K562 (cell line): ENCODE measurements at regions not wholly inside any gene's neighbourhood (a gene's known extent, or its start where the extent isn't known, plus 50 kb on each side); places are given as distances from the start of the nearest gene placed in this dataset.

Source experiments
- ATAC-seq: fragments of 200-7000 bp; cut with Tn5 transposase; 3 replicates; pipeline ENCODE4 v1.9.1; 2020; ENCODE audit warnings: moderate library complexity
- BruUV-seq: library from RNA; stranded (reverse); fragments of 400-500 nt; replicated peaks from 2 replicates; lab custom pipeline; 2021; lab: Mats Ljungman, UMichigan
- CTCF ChIA-PET: fragments of 300-600 bp; formaldehyde crosslinking; extraction: SDS; loops from one replicate; lab custom pipeline; 2021; ENCODE audit warnings: low intra/inter-chr PET ratio; lab: Yijun Ruan, JAX
- POLR2A ChIA-PET: fragments of 300-600, 350-650 bp; sonication (Branson Sonifier 250); formaldehyde crosslinking; extraction: SDS; loops from one replicate; lab custom pipeline; 2021; ENCODE audit warnings: antibody characterized with exemption, inconsistent platforms; lab: Yijun Ruan, JAX
- DNase-seq, 4 experiments: peaks; one replicate each; pipeline versions ENCODE4 v3.0.0 to v3.0.0-alpha.2; 2011 to 2018; ENCODE audit warnings: low spot score in 3 of 4, mixed read lengths in 3 of 4; ENCODE audit errors: extremely low read depth in 1 of 4
- FAIRE-seq: peaks from 2 replicates; lab custom pipeline; 2011; peaks lifted over from hg19 to GRCh38; lab: Jason Lieb, UNC
- H2AFZ ChIP-seq: 2 replicates; pipeline ENCODE4 v1.6.0; 2011; ENCODE audit warnings: low read depth, low read length, control low read depth, inconsistent platforms
- H3K27ac ChIP-seq: fragments of 200-600 bp; 3 replicates; pipeline ENCODE4 v1.8.0; 2011; ENCODE audit warnings: low read depth, mild to moderate bottlenecking, control low read depth, inconsistent platforms, low read length, moderate library complexity, mixed read lengths; ENCODE audit errors: extremely low read depth
- H3K27me3 ChIP-seq, 2 experiments: fragments of 300-600 bp in 1 of 2; 2 replicates in 1 of 2; 3 replicates in 1 of 2; pipeline versions ENCODE4 v1.6.0 to v1.8.0; 2011; ENCODE audit warnings: inconsistent platforms in 2 of 2, low read length in 2 of 2, mild to moderate bottlenecking in 1 of 2, mixed read lengths in 1 of 2, moderate library complexity in 1 of 2; ENCODE audit not compliant: control insufficient read depth in 2 of 2, insufficient read depth in 2 of 2
- H3K36me3 ChIP-seq: fragments of 300-600 bp; 3 replicates; pipeline ENCODE4 v1.8.0; 2011; ENCODE audit warnings: mild to moderate bottlenecking, low read length, inconsistent platforms; ENCODE audit not compliant: control insufficient read depth, insufficient read depth
- H3K4me1 ChIP-seq, 2 experiments: fragments of 200-600 bp in 1 of 2; replicated peaks in 1 of 2; 2 replicates in 1 of 2; 3 replicates in 1 of 2; pipeline versions ENCODE4 v1.5.1 to v1.8.0; 2011; ENCODE audit warnings: inconsistent platforms in 2 of 2, low read length in 2 of 2, mild to moderate bottlenecking in 1 of 2, mixed read lengths in 1 of 2, moderate library complexity in 1 of 2; ENCODE audit not compliant: control insufficient read depth in 2 of 2, insufficient read depth in 2 of 2
- H3K4me2 ChIP-seq: 2 replicates; pipeline ENCODE4 v1.6.1; 2011; ENCODE audit warnings: low read length, control low read depth, inconsistent platforms, mixed read lengths; ENCODE audit not compliant: insufficient read depth
- H3K4me3 ChIP-seq: fragments of 200-600 bp; sonication (generic), shearing (Covaris generic); 2 replicates; pipeline ENCODE4 v1.5.1; 2016; ENCODE audit warnings: control low read depth, inconsistent platforms
- H3K79me2 ChIP-seq: fragments of 200-600 bp; 3 replicates; pipeline ENCODE4 v1.8.0; 2011; ENCODE audit warnings: low read length, inconsistent platforms; ENCODE audit not compliant: control insufficient read depth, insufficient read depth
- H3K9ac ChIP-seq, 2 experiments: 2 replicates each; pipeline versions ENCODE4 v1.6.0 to v1.6.1; 2011; ENCODE audit warnings: low read depth in 2 of 2, low read length in 2 of 2, control low read depth in 1 of 2, inconsistent platforms in 1 of 2, mild to moderate bottlenecking in 1 of 2, mixed read lengths in 1 of 2; ENCODE audit not compliant: insufficient read depth in 1 of 2
- H3K9me1 ChIP-seq: one replicate; pipeline ENCODE4 v1.6.0; 2011; ENCODE audit warnings: inconsistent platforms, mild to moderate bottlenecking, low read length, moderate library complexity; ENCODE audit not compliant: control insufficient read depth, insufficient read depth
- H3K9me3 ChIP-seq: replicated peaks from 2 replicates; pipeline ENCODE4 v1.5.1; 2011; ENCODE audit warnings: low read depth, low read length, inconsistent platforms; ENCODE audit not compliant: control insufficient read depth, insufficient read depth
- H4K20me1 ChIP-seq: replicated peaks from 2 replicates; pipeline ENCODE4 v1.6.1; 2011; ENCODE audit warnings: low read length, inconsistent platforms, mixed read lengths; ENCODE audit not compliant: control insufficient read depth, insufficient read depth
- CBX5 ChIP-seq: IDR thresholded peaks from 2 replicates; pipeline ENCODE4 v1.6.1; 2014; ENCODE audit warnings: low read depth, borderline replicate concordance
- DMBX1 ChIP-seq: fragments of 250-450 bp; sonication (Bioruptor Pico); IDR thresholded peaks from 2 replicates; pipeline ENCODE4 v1.8.0; 2022; ENCODE audit warnings: inconsistent platforms, mild to moderate bottlenecking, moderate library complexity, borderline replicate concordance
- GTF3C2 ChIP-seq: IDR thresholded peaks from 3 replicates; pipeline ENCODE4 v1.6.1; 2011; ENCODE audit warnings: borderline replicate concordance, mild to moderate bottlenecking, moderate library complexity; ENCODE audit not compliant: insufficient read length; ENCODE audit errors: extremely low read depth
- RFX1 ChIP-seq: fragments of 450-650 bp; IDR thresholded peaks from 2 replicates; pipeline ENCODE4 v1.6.1; 2016; ENCODE audit warnings: mild to moderate bottlenecking, moderate library complexity
- SOX6 ChIP-seq: fragments of 450-650 bp; IDR thresholded peaks from 2 replicates; pipeline ENCODE4 v1.6.1; 2014; ENCODE audit warnings: mild to moderate bottlenecking
- ZHX1 ChIP-seq: fragments of 150-350 bp; conservative IDR thresholded peaks from 2 replicates; pipeline ENCODE4 v1.6.1; 2014; ENCODE audit warnings: low read length
- WGBS: fragments of 100-300 bp; shearing (Covaris generic); methylation state at CpG from one replicate; pipeline ENCODE4 v1.1.6; 2016; ENCODE audit warnings: low coverage, mixed read lengths; ENCODE audit not compliant: insufficient coverage; ENCODE audit errors: missing lambda C conversion rate; 5-methylcytosine and 5-hydroxymethylcytosine counted together
- in situ Hi-C: fragments of 300-500 bp; cut with MboI; formaldehyde crosslinking; loops from 4 replicates; pipeline ENCODE4 v1.15.0; 2018; ENCODE audit warnings: inconsistent platforms, mixed read lengths
- intact Hi-C: fragments of 100-400 bp; cut with micrococcal nuclease; formaldehyde crosslinking; loops from 2 replicates; pipeline ENCODE4 v1.14.2; 2022

- Histone ChIP-seq H3K4me1 (no peaks in the 10 kb centered on the region), H3K4me3 (no peak overlapping the region), H3K36me3 (no peaks in the 10 kb centered on the region), H4K20me1 (no peaks in the 10 kb centered on the region), H3K4me2 (no peak overlapping the region), H3K9ac (no peak overlapping the region), H3K9me3 (no peaks in the 10 kb centered on the region), H3K27me3 (no peaks in the 10 kb centered on the region), H3K79me2 (no peaks in the 10 kb centered on the region), H2AFZ (no peak overlapping the region), H3K27ac (no peak overlapping the region)
- ATAC-seq (no peak), DNase-seq (no peak), FAIRE-seq (no peak)
- ChIA-PET CTCF (no interaction called here), POLR2A (no interaction called here)
- no TSS peak for BruUV-seq
- intact Hi-C loops: no loop called here
- 0% methylated on average over 3 of the region's 3 CpGs for WGBS
- TF ChIP-seq CBX5: no peak
- no peak for TF ChIP-seq ZHX1
- TF ChIP-seq RFX1: no peak
- TF ChIP-seq SOX6: no peak
- TF ChIP-seq DMBX1 (CRISPR knock-in tag): no peak
- TF ChIP-seq GTF3C2: no peak
- TF ChIP-seq, all 486 proteins: peak for 0
- no peaks in the 10 kb centered on the region for H3K9me1 ChIP-seq
- in situ Hi-C loops: no loop called here
These were observed 367.6 kb downstream of the PRR32 start for GRCh38 chrX:127187095-127187494.
